ENCODE measurements at regions not wholly inside any gene's neighbourhood (a gene's known extent, or its start where the extent isn't known, plus 50 kb on each side); places are given as distances from the start of the nearest gene placed in this dataset.

DNA sequence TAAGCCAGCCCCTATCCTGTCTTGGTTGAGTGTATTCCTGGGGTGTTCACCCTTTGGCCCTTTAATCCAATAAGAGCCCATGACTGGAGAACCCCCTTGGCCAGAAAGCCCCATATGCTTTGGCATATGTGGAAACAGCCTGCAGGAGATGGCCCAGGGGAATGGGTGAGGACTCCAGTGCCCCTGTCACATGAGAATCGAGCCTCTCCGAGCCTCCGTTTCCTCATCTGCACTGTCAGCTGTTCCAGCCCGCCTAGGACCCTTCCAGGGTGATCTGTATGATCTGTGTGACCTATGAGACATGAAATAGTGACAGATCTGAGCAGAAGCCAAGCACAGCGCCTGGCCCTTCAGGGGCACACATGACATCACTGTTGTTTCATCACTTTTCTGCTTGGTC is 300.7 kb downstream of the ZNF536 start:
- no peak for DNase-seq

DNA sequence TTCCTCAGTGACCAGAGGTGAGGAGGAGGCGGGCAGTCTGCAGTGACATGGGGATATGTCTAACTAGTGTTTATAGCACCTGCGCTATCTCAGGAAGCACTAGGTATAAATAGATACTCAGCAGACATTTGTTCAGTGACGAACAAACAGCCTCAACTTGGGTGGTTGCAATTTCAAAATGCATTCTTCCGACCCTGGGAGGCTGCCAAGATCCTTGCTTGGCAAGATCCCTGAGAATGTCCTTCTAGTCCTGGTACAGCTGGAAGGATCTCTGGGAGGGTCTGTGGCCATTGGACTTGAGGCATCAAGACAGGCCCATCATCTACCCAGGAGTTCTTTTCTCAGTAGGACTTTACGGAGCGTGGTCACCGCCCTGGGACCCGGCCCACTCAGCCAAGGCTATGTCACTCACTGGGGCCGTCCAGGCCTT is 299.5 kb downstream of the ZNF536 start:
- no peak for DNase-seq

DNA sequence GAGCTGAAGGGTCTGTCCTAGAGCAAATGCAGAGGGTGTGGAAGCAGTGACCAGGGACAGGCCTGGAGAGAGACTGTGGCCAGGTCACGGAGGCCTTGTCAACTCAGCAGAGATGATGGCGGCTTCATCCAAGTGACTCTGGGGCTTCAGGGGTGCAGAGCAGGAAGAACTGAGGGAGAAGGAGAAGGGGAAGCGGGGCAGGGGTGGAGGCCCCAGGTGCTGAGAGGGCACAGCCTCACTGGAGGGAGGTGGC is 299.1 kb downstream of the ZNF536 start:
- no peak for DNase-seq

DNA sequence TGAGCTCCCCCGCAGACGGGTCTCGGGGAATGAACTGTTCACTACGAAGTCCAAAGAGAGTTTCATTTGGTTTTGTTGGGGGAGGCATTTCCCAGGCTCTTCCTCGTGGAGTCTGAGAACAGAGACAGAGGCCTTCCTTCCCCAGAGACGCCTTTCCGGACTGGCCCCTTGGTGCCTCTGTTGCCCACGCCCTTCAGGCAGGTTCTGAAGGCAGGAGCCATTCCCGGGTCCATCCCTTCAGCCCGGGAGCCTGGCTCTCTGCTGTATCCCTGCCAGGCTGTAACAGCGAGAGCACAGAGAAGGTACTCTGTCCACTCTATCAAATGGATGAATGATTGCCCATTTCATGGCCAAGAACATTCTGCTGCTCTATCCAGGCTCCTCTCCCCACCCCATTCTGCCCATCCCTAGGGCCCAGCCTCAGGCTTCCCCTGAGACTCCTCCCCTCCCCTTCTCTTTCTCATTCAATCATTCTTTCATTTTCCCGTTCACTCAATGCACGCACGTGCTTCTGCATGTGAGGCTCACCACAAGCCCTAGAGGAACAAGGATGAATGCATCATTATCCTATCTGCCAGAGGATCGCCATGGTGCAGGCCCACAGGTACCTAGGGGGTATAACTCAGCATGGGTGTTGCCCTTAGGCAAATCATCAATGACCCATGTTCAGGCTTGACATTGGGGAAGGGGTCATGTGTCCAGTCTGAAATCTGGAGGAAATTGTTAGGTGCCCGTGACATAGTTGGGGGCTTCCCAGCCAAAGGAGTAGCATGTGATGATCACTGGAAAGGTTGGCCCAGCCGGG is 298.6 kb downstream of the ZNF536 start:
- no peak for DNase-seq

DNA sequence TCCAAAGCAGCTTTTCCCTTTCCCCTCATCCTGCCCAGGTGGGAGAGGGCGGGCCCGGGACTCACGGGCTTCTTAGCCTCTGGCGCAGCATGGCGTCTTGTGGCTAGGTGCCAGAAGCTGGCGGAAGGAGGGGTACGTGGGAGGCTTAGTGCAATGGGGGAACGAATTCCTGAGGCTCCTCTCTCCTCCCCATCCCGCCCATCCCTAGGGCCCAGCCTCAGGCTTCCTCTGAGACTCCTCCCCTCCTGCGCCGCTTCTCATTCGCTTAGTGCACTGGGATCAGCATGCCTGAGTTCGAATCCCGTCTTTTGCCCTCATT is 297.8 kb downstream of the ZNF536 start:
- no peak for DNase-seq

DNA sequence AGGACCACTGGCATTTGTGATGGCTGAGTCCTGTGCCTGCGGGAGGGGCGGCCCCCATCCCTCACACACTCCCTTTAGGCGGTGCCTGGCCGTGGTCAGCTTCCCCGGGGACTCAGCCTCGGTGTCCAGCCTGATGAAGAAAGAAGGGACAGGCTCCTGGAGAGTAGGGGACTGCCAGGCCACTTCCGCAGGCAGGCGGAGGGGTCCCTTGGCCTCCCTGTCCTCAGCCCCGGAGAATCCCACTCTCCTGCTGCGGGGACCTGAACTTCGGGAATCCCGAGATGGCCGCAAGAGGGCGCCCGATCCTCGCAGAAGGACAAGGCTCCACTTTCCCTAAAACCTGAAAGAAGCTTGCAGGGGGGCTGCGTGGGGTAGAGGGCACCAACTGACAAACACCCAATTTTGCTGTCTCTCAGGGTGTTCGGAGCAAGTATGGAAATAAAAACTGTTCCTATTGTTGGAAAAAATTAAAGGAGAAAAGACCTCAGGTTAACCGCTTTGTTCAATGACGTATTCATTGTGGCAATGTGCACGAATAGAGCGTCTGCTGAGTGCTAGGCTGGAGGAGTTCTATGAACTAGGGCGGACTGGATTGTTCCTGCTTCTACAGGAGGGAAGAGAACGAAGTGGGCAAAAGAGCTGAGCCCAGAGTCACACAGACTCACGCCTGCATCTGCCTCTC is 297.3 kb downstream of the ZNF536 start:
- DNase-seq: peak; percentile 59

DNA sequence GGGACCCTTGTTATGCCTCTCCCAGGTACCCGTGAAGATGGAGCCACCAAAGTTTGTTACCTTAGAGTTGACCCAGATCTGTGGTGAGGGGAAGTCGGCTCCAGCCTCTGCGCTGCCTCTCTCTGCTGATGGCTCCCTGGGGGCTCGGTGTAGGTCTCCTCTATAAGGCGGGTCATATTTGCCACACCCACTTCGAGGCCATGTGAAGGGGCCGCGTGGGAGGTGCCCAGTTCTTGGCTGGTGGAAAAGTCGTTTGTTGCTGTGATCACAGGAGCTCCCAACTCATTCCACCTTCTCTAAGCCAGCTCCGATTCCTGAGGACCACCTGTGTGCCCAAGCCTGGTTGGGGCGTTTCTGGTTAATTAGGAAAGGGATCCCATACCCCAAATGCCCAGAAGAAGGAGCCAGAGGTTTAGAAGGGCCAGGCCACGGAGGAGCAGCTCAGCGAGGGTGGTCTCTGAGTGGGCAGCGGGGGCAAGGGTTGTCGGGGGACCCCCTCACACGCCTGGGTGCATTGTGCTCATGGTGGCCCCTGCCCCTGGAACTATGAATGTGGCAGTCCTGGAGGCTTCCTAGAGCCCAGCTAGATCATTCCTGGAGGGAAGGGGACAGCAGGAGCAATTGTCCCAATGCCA is 296.5 kb downstream of the ZNF536 start:
- DNase-seq: no peak

DNA sequence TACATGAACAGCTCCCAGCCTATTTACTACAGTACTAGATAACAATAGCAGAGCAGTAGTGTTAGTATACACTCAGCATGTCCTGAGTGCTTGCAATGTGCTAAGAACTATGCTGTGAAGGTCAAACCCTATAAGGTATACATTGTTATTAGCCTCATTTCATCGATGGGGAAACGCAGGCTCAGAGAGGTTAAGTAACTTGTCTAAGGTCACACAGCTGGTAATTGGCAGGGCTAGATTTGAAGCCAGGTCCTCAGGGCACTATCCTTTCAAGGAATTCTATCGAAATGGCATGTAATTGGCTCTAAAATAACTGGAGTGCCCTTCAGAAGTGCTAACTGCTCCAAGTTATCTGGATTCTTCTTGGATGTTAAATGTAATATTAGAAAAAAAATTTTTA is 295.6 kb downstream of the ZNF536 start:
- no peak for DNase-seq

DNA sequence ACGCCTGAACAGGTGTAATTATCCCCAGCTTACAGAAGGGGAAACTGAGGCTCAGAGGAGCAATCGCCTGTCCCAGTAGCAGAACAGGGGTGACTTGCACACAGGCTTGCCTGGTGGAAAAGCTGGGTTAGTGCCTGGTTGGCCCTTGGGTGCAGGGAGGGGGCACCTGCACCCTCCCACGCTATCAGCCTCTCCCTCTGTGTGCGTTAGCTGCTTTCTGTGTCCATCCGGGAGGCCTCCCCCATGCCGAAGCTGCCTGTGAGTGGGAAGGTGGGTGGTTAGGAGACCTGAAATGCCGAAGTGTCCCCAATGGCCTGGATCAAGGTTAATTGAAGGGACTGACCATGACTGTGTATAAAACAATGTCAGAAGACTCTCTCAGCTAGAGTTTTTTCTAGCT is 295.0 kb downstream of the ZNF536 start:
- DNase-seq: no peak

DNA sequence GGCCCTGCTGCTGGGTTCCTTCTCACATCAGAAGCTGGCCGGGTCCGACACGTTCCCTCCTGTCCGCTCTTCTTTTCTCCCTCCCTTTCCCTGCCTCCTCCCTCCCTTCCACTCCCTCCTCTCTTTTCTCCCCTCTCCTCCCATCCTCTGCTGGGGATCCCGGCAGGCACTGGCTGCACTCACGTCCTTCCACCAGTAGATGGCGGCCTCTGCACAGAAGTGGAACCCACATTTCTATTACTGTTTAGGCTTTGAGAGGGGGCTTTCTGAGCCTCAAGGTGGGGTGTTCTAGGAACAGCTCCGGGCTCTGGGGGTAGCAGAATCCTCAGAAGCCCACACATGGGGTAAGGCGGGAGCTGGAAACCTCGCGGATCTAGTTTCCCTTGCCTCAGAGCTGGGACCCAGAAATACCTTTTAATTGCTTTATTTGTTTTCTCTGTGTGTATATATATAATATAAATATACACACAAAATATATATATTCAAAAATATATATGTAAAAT is 294.2 kb downstream of the ZNF536 start:
- DNase-seq: peak; percentile 31

DNA sequence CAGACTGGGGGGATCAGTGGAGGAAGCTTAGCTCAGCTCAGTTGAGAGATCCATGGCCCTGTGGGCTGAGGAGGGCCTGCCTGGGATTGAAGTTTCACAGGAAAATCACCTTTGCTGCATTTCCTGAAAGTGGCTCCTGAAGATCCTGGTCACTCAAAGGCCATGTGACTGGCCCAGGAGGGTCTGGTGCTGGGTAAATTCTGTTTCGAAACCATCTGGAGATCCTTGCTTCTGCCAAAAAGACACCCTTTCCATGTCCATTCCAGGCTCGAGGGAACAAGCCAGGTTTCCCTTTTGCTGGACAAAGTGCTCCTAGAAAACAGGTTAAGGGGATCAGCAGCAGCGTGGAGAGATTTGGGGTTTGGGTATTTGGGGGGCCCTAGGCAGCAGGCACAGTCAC is 293.3 kb downstream of the ZNF536 start:
- DNase-seq: no peak

DNA sequence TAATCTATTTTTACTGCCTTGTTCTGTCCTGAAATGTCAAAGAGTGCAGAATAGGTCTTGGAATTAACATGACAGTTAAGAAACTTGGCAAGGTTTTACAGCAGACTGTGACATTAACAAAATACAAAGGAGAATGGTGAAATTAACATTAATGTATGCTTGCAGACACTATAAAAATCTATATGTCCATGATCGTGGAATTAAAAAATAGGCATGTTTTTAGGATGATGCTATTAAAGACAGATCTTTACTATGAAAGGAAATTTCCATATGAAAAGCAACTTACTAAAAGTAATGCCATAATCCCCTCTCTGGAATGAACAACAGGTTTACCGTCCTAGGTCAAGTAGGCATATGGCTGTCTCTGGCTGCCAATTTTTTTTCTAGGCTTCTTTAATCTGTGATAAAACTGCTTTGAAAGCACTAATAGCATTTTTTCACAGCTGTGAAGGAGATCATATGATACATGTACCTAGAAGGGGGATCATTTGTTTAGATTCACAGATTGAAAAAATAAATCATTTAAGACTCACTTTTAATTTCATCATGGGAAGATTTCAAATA is 291.5 kb downstream of the ZNF536 start:
- DNase-seq: no peak

DNA sequence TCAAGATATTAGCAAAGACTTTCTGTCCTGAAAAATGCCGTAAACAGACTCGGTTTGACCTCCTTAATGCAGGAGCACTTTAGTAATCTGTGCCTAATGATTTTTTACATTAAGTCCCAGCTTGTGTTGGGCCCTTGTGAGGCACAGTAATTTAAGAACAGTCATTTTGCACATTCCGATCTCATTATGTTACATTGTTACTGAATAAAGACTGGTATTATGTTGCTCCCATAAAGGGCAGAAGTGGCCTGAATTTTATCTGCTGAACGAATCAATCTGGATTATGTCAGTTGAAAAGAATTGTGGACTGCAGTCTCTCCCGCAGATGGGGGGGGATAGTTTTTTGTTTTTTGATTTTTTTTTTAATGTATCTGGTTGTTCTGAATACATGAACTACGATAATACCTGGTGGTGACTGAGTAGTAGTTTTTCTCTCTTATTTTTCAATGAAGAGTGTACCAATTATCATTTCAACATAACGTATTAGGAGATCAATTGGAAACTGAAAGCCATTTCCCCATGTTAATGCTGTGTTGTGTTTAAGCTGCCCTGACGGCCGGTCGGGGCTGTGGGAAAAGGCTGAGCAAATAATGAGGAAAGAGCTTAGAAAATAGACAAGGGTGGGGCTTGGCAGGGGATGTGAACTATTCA is 290.2 kb downstream of the ZNF536 start:
- DNase-seq: no peak

DNA sequence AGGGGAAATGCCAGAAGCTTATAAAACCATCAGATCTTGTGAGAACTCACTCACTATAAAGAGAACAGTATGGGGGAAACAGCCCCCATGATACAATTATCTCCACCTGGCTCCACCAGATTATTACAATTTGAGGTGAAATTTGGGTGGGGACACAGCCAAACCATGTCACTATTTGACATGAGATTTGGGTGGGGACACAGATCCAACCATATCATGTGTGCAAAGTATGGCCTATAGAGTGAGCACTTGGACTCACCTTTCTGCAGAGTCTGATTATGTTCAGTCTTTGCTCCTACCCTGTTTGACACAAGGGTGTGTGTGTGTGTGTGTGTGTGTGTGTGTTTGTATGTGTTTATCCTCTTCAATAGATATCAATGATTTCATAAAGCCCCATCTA is 287.5 kb downstream of the ZNF536 start:
- no peak for DNase-seq

DNA sequence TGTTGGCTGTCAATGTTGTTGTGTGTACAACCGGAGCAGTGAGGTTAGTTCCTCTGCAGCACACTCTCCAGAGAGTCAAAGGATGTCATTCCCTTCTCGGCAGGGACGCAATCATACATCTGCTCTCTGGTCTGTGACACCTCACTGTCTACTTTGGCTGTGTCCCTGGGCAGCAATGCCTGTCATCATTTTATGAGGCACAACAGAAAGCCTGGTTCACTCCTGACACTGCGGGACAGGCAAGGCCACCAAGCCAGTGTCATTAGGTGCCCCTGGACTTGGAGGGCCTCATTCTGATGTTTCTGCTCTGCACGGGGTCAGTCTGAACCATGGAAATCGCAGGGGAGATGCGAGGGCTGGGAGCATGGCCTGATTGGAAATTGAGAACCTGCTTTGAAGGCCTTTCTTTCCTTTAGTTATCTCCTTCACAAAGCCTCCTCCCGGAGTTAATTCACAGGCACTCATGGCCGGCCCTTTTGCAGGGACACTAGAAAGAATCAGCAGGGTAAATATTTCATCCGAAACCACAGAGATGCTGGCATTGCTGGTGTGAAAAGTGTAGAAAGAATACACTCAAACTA is 284.4 kb downstream of the ZNF536 start:
- no peak for DNase-seq

DNA sequence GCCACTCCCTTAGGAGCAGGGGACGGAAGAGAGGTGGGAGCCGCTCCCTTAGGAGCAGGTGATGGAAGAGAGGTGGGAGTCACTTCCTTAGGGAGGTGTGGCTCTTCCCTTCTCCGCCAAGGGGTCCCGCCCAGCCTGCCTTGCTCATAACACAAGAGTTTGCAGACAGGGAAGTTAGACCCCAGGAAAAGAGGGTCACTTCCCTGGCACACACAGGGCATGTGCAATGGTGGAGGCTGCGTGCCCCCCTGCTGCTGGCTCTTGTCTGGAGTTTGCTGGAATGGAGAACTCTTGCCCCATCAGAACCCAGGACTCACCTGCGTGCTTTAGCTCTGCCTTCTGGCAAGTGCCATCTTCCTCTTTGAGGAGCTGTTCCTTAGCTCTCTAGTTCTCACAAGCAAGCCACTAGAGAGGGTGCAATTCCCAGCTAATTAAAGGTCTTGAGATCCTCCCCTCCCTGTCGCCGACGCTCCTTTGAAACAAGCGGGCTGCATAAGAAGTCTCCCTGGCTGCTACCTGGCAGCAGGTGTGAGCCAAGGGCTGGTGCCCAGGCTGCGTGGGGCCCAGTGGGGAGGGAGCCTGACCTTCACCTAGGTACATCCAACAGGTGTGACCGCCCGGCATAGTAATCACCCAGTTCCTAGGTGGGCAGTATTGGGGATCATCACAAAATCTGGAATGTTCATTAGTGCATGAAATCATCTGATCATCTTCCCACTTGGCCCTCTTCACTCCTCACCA is 281.6 kb downstream of the ZNF536 start:
- no peak for DNase-seq

DNA sequence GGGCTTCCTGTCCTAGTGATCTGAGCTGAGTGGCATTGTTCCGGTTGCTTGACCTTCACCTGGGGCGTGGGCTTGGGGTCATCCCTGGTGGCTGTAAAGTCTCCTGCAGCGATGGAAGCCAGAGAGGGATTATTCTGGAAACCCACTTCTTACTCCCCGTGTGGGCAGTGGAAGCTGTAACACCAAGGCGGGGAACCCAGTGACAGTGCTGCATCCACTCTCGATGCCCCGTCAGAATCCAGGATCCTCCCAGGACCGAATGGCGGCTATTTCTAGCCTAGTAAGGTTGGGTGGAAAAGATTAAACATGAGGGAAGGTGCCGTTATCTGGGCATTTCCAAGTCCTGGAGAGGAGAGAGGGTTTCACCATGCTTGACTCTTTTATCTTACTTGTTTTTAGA is 280.6 kb downstream of the ZNF536 start:
- DNase-seq: no peak

DNA sequence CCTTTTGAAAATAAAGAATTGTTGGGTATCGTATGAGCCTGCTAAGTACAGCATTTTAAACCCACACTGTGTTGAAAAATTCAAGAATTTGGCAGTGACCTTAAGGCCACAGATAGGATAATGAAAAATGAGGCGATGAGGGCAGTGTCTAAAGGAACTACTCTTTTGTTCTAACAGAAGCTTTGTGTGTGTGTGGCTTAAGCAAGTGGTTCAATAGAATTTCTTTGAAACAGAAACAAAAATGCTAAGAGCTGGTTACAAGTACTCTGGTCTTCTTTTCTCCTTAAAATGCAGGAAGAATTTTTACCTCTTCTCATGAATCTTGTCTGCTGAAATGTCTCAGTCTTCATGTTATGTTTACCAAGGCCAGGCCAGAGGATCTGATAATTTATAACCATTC is 279.5 kb downstream of the ZNF536 start:
- no peak for DNase-seq

DNA sequence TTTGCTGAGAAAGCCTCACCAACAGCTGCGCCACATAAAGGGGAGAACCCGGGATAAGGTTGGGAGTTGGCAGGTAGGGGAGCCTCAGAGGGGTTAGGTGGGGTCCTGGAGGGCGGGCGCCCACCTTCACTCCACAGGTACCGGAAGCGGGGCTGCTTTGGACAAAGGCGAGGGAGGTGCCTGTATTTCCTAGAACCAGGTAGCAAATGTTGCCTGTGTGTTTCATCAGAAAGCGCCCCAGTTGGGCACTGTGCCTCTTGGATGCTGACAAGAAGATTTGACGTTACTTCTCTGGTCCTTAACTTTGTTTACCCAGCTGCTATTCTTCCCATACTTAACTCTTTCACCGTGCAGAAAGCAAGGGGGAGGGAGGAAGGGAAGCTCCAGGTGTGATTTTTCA is 278.9 kb downstream of the ZNF536 start:
- no peak for DNase-seq

DNA sequence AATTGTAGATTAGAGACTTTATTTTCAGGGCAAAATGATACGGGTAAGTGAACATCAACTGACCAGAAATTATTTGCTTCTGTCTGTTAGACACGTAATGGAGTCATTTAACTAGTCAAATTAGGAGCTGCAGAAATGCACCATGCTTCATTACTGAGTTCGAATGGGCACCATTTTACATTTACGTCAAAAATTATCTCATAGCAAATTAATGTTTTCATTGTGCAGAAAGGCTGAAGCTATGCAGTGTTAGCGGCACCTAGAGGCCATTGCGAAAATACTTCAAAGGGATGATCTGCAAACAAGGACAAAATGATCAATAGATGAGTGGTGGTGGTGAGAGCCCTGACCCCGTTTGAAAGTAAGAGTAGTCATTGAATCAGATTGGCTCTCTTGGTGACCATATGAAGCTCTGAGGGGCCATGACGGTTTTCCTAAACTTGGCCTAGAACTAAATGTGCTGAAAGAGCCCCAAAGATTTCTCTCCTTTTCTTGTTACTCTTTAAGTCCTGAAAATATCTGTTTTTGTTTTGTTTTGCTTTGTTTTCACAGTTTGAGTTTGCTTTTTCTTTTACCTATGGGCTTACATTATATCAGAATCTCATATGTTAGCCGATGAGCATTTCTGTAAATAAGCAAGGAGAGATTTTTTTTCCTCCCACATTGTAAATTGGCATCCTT is 277.9 kb downstream of the ZNF536 start:
- peak; percentile 43 for DNase-seq
